MM.1S (cell line): ENCODE measurements at regions not wholly inside any gene's neighbourhood (a gene's known extent, or its start where the extent isn't known, plus 50 kb on each side); places are given as distances from the start of the nearest gene placed in this dataset.
"Not testable (repeated sequence)": the region's sequence is repeated elsewhere in the genome, so short reads cannot be mapped to it uniquely, and the experiment has no call there.

Experiments used
- DNase-seq: peaks from one replicate; pipeline ENCODE4 v3.0.0-alpha.2; 2015
- H2AFZ ChIP-seq: fragments of 300-600 bp; sonication (generic); 2 replicates; pipeline ENCODE4 v1.6.0; 2016; ENCODE audit warnings: antibody characterized with exemption, low read length
- H3F3A ChIP-seq: fragments of 300-600 bp; sonication (generic); 2 replicates; pipeline ENCODE4 v1.6.1; 2016; ENCODE audit warnings: mild to moderate bottlenecking, antibody characterized with exemption, low read length, moderate library complexity, mixed read lengths; ENCODE audit not compliant: insufficient read depth
- H3K27ac ChIP-seq: fragments of 300-600 bp; sonication (generic); 2 replicates; pipeline ENCODE4 v1.5.1; 2016; ENCODE audit warnings: mild to moderate bottlenecking, low read length
- H3K27me3 ChIP-seq: fragments of 300-600 bp; sonication (generic); replicated peaks from 2 replicates; pipeline ENCODE4 v1.6.0; 2016; ENCODE audit warnings: low read length; ENCODE audit not compliant: insufficient read depth
- H3K36me3 ChIP-seq: fragments of 300-600 bp; sonication (generic); replicated peaks from 2 replicates; pipeline ENCODE4 v1.6.1; 2016; ENCODE audit warnings: mild to moderate bottlenecking, low read length, mixed read lengths; ENCODE audit not compliant: insufficient read depth
- H3K4me1 ChIP-seq: fragments of 300-600 bp; sonication (generic); 2 replicates; pipeline ENCODE4 v1.6.1; 2016; ENCODE audit warnings: low read length, mixed read lengths
- H3K4me2 ChIP-seq: fragments of 300-600 bp; sonication (generic); 2 replicates; pipeline ENCODE4 v1.6.0; 2016; ENCODE audit warnings: low read depth, low read length
- H3K4me3 ChIP-seq: fragments of 300-600 bp; sonication (generic); 2 replicates; pipeline ENCODE4 v1.5.1; 2016; ENCODE audit warnings: low read length, mixed read lengths
- H3K79me2 ChIP-seq: fragments of 300-600 bp; sonication (generic); 2 replicates; pipeline ENCODE4 v1.6.1; 2016; ENCODE audit warnings: mixed run types, low read length, mixed read lengths
- H3K9ac ChIP-seq: fragments of 300-600 bp; sonication (generic); 2 replicates; pipeline ENCODE4 v1.6.1; 2016; ENCODE audit warnings: low read length, mixed read lengths
- H3K9me2 ChIP-seq: fragments of 300-600 bp; sonication (generic); replicated peaks from 2 replicates; pipeline ENCODE4 v1.6.1; 2016; ENCODE audit warnings: mild to moderate bottlenecking, low read length, mixed read lengths; ENCODE audit not compliant: insufficient read depth
- H3K9me3 ChIP-seq: fragments of 300-600 bp; sonication (generic); replicated peaks from 2 replicates; pipeline ENCODE4 v1.6.1; 2016; ENCODE audit warnings: mild to moderate bottlenecking, low read length, mixed read lengths; ENCODE audit not compliant: insufficient read depth
- H4K20me1 ChIP-seq: fragments of 300-600 bp; sonication (generic); 2 replicates; pipeline ENCODE4 v1.6.1; 2016; ENCODE audit warnings: mild to moderate bottlenecking, low read length, moderate library complexity, mixed read lengths; ENCODE audit not compliant: insufficient read depth
- EZH2phosphoT487 ChIP-seq: fragments of 300-600 bp; sonication (generic); IDR thresholded peaks from 2 replicates; pipeline ENCODE4 v1.6.1; 2018; ENCODE audit warnings: antibody characterized with exemption, low read length

- H3K4me1 ChIP-seq, H3K4me2 ChIP-seq, H3K27me3 ChIP-seq, H3K9me3 ChIP-seq, H3K27ac ChIP-seq, H2AFZ ChIP-seq, H3K9me2 ChIP-seq, H3K4me3 ChIP-seq, H4K20me1 ChIP-seq, H3K36me3 ChIP-seq, H3F3A ChIP-seq, H3K9ac ChIP-seq: not testable (repeated sequence)
- DNase-seq: peak; percentile 5
- peaks cover 19% of the 10 kb centered on the region for H3K79me2 ChIP-seq
Measured at GRCh38 chr12:9449657-9450126, 158.0 kb downstream of the KLRB1 start.

GRCh38 chr12:9449181-9449580 is 158.5 kb downstream of the KLRB1 start:
- Histone ChIP-seq H3K9ac (peak overlapping the region; percentile 69; the same call in 1 of the 2 replicates), H3K4me1 (peaks cover 5% of the 10 kb centered on the region), H2AFZ (no peak overlapping the region), H3K27ac (peak overlapping the region; percentile 77; the same call in 1 of the 2 replicates), H3K9me3 (no peaks in the 10 kb centered on the region), H4K20me1 (no peaks in the 10 kb centered on the region), H3K79me2 (peaks cover 21% of the 10 kb centered on the region), H3K4me3 (peak overlapping the region; percentile 74), H3K4me2 (peak overlapping the region; percentile 95; the same call in 1 of the 2 replicates), H3K27me3 (no peaks in the 10 kb centered on the region), H3K9me2 (no peaks in the 10 kb centered on the region), H3K36me3 (no peaks in the 10 kb centered on the region), H3F3A (peaks cover 3% of the 10 kb centered on the region; the same call in 1 of the 2 replicates)
- TF ChIP-seq EZH2phosphoT487: no peak
- peak; percentile 7 for DNase-seq

DNA sequence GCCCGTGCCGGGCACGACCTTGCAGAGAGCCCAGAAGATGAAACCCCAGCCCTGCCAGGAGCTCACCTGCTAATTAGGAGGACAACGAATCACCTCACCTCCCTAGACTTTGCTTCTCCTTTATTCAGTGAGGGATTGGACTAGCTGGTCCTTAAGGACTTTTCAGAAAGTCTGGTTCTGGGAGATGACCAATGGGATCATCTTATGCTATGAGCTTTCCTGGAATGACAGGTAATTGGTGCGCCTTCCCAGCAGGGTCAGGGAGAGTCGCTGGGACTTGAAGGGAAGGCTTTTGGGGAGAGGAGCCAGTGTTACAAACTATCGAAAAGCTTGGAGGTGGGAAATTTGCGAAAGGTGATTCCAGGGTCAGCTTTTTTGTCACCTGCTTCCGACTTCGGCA is 159.1 kb downstream of the KLRB1 start:
- DNase-seq: not testable (repeated sequence)
- H3K9ac ChIP-seq: peak overlapping the region; percentile 69

GRCh38 chr12:9447791-9448614 is 159.7 kb downstream of the KLRB1 start:
- H3K9me2 ChIP-seq, H3K9me3 ChIP-seq, H3K27me3 ChIP-seq, H3K4me1 ChIP-seq, H4K20me1 ChIP-seq, H3F3A ChIP-seq, H3K36me3 ChIP-seq: not testable (repeated sequence)
- Histone ChIP-seq H3K79me2 (peaks cover 21% of the 10 kb centered on the region), H3K9ac (peak overlapping the region; percentile 69), H2AFZ (peak overlapping the region; percentile 63), H3K4me2 (peak overlapping the region; percentile 95; the same call in 1 of the 2 replicates), H3K27ac (peak overlapping the region; percentile 77), H3K4me3 (peak overlapping the region; percentile 74)
- peak; percentile 92 for DNase-seq

More for the DNA sequence above, 159.1 kb downstream of the KLRB1 start:
- H4K20me1 ChIP-seq, H3F3A ChIP-seq, H3K27me3 ChIP-seq, H3K9me3 ChIP-seq, H3K36me3 ChIP-seq, H3K9me2 ChIP-seq, H3K4me1 ChIP-seq: not testable (repeated sequence)
- H3K4me2 ChIP-seq: peak overlapping the region; percentile 95
- peak overlapping the region; percentile 77; the same call in 1 of the 2 replicates for H3K27ac ChIP-seq
- peaks cover 21% of the 10 kb centered on the region for H3K79me2 ChIP-seq
- H3K4me3 ChIP-seq: peak overlapping the region; percentile 74
- peak overlapping the region; percentile 63 for H2AFZ ChIP-seq

GRCh38 chr12:9446883-9447761 is 160.6 kb downstream of the KLRB1 start:
- H3K27ac ChIP-seq: peak overlapping the region; percentile 77; the same call in 1 of the 2 replicates
- H3K9me3 ChIP-seq, H4K20me1 ChIP-seq, H2AFZ ChIP-seq, H3K4me1 ChIP-seq, H3K9me2 ChIP-seq, H3F3A ChIP-seq, H3K27me3 ChIP-seq, H3K36me3 ChIP-seq: not testable (repeated sequence)
- peak overlapping the region; percentile 60 for H3K4me2 ChIP-seq
- peak overlapping the region; percentile 74 for H3K4me3 ChIP-seq
- H3K79me2 ChIP-seq: peaks cover 21% of the 10 kb centered on the region
- DNase-seq: peak; percentile 11
- H3K9ac ChIP-seq: peak overlapping the region; percentile 69

GRCh38 chr12:9440428-9440827 is 167.3 kb downstream of the KLRB1 start:
- not testable (repeated sequence) for H3K27ac ChIP-seq, DNase-seq, H3K4me3 ChIP-seq, H3K9ac ChIP-seq, H2AFZ ChIP-seq, H3K4me2 ChIP-seq, H4K20me1 ChIP-seq, H3F3A ChIP-seq, H3K36me3 ChIP-seq, H3K4me1 ChIP-seq, H3K9me2 ChIP-seq, H3K27me3 ChIP-seq, H3K9me3 ChIP-seq, H3K79me2 ChIP-seq

- peak overlapping the region; percentile 50; the same call in 1 of the 2 replicates for H3K27ac ChIP-seq
- H4K20me1 ChIP-seq, DNase-seq, H3K4me1 ChIP-seq, H2AFZ ChIP-seq, H3K9me2 ChIP-seq, H3K27me3 ChIP-seq, H3K4me2 ChIP-seq, H3K36me3 ChIP-seq, H3F3A ChIP-seq, H3K4me3 ChIP-seq, H3K9ac ChIP-seq, H3K79me2 ChIP-seq, H3K9me3 ChIP-seq: not testable (repeated sequence)
Measured at GRCh38 chr12:9435682-9436081, 172.0 kb downstream of the KLRB1 start.
